Liver (tissue), 3 donors: ENCODE measurements at regions not wholly inside any gene's neighbourhood (a gene's known extent, or its start where the extent isn't known, plus 50 kb on each side); places are given as distances from the start of the nearest gene placed in this dataset.

Experiments used
- EGR1 ChIP-seq, 2 donors: IDR thresholded peaks; 2 replicates each; pipeline ENCODE4 v1.6.1; 2016 to 2018; ENCODE audit warnings: antibody characterized with exemption in 2 of 2, low read depth in 2 of 2
- FOXA1 ChIP-seq: IDR thresholded peaks from 2 replicates; pipeline ENCODE4 v1.6.1; 2016; ENCODE audit warnings: antibody characterized with exemption
- GABPA ChIP-seq, 2 donors: IDR thresholded peaks in 1 of 2; conservative IDR thresholded peaks in 1 of 2; 2 replicates each; pipeline ENCODE4 v1.6.1; 2016; ENCODE audit warnings: antibody characterized with exemption in 2 of 2, mild to moderate bottlenecking in 1 of 2, moderate library complexity in 1 of 2
- HNF4G ChIP-seq: IDR thresholded peaks from 2 replicates; pipeline ENCODE4 v1.6.1; 2016; ENCODE audit warnings: antibody characterized with exemption
- JUND ChIP-seq, 2 donors: IDR thresholded peaks; 2 replicates each; pipeline ENCODE4 v1.6.1; 2016; ENCODE audit warnings: antibody characterized with exemption in 2 of 2
- RAD21 ChIP-seq, 2 donors: IDR thresholded peaks; 2 replicates each; pipeline ENCODE4 v1.6.1; 2016; ENCODE audit warnings: antibody characterized with exemption in 2 of 2, mild to moderate bottlenecking in 2 of 2
- RXRA ChIP-seq, 2 donors: IDR thresholded peaks; 2 replicates each; pipeline ENCODE4 v1.6.1; 2017 to 2018; ENCODE audit warnings: antibody characterized with exemption in 2 of 2, mild to moderate bottlenecking in 1 of 2
- SP1 ChIP-seq: IDR thresholded peaks from 2 replicates; pipeline ENCODE4 v1.6.1; 2018; ENCODE audit warnings: antibody characterized with exemption, mild to moderate bottlenecking
- TAF1 ChIP-seq: conservative IDR thresholded peaks from 2 replicates; pipeline ENCODE4 v1.6.1; 2016; ENCODE audit warnings: antibody characterized with exemption, mild to moderate bottlenecking
- YY1 ChIP-seq: IDR thresholded peaks from 2 replicates; pipeline ENCODE4 v1.6.1; 2016; ENCODE audit warnings: antibody characterized with exemption, mild to moderate bottlenecking
- ZBTB33 ChIP-seq: IDR thresholded peaks from 2 replicates; pipeline ENCODE4 v1.6.1; 2016; ENCODE audit warnings: antibody characterized with exemption
- TF ChIP-seq, protein P1 (sequence below): fragments of 150-350 bp; IDR thresholded peaks from 2 replicates; pipeline ENCODE4 v1.5.1; 2017; ENCODE audit warnings: improper control_type of control experiment, low read depth, low read length; ENCODE audit not compliant: missing input control
- TF ChIP-seq, protein P2 (sequence below): IDR thresholded peaks from 2 replicates; pipeline ENCODE4 v1.6.1; 2016; ENCODE audit warnings: antibody characterized with exemption
- donor health status: healthy.
- donor health status: healthy.

GRCh38 chr13:71360041-71360440 is 507.0 kb downstream of the DACH1 start:
- TF ChIP-seq, protein P1, sequence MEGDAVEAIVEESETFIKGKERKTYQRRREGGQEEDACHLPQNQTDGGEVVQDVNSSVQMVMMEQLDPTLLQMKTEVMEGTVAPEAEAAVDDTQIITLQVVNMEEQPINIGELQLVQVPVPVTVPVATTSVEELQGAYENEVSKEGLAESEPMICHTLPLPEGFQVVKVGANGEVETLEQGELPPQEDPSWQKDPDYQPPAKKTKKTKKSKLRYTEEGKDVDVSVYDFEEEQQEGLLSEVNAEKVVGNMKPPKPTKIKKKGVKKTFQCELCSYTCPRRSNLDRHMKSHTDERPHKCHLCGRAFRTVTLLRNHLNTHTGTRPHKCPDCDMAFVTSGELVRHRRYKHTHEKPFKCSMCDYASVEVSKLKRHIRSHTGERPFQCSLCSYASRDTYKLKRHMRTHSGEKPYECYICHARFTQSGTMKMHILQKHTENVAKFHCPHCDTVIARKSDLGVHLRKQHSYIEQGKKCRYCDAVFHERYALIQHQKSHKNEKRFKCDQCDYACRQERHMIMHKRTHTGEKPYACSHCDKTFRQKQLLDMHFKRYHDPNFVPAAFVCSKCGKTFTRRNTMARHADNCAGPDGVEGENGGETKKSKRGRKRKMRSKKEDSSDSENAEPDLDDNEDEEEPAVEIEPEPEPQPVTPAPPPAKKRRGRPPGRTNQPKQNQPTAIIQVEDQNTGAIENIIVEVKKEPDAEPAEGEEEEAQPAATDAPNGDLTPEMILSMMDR: no peak
- TF ChIP-seq TAF1: no peak
- no peak for TF ChIP-seq GABPA (IDR thresholded peaks at IDR 0.05 in 1 of 2, conservative IDR thresholded peaks at IDR 0.05 in 1 of 2)
- no peak for TF ChIP-seq SP1
- TF ChIP-seq, protein P2, sequence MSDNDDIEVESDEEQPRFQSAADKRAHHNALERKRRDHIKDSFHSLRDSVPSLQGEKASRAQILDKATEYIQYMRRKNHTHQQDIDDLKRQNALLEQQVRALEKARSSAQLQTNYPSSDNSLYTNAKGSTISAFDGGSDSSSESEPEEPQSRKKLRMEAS: no peak
- no peak for TF ChIP-seq YY1
- no peak for TF ChIP-seq RXRA (IDR thresholded peaks at IDR 0.05)
- TF ChIP-seq HNF4G: no peak
- no peak for TF ChIP-seq RAD21 (IDR thresholded peaks at IDR 0.05)
- TF ChIP-seq FOXA1: no peak
- no peak for TF ChIP-seq JUND (IDR thresholded peaks at IDR 0.05)
- no peak for TF ChIP-seq ZBTB33
- no peak for TF ChIP-seq EGR1 (IDR thresholded peaks at IDR 0.05; ENCODE audit: low read depth in 2 of 2)
